GM12878 (cell line): ENCODE measurements at regions not wholly inside any gene's neighbourhood (a gene's known extent, or its start where the extent isn't known, plus 50 kb on each side); places are given as distances from the start of the nearest gene placed in this dataset.

ENCODE experiments used
- ATAC-seq: fragments of 200-7000 bp; cut with Tn5 transposase; 3 replicates; pipeline ENCODE4 v1.9.1; 2020; ENCODE audit warnings: mild to moderate bottlenecking, moderate library complexity
- BruUV-seq: library from RNA; stranded (reverse); fragments of 400-500 nt; replicated peaks from 2 replicates; lab custom pipeline; 2021; lab: Mats Ljungman, UMichigan
- CTCF ChIA-PET: fragments of 300-600 bp; sonication (Branson Sonifier 250); formaldehyde crosslinking; extraction: SDS; loops from one replicate; lab custom pipeline; 2021; ENCODE audit warnings: inconsistent platforms; lab: Yijun Ruan, JAX
- POLR2A ChIA-PET: fragments of 350-600 bp; formaldehyde crosslinking; extraction: SDS; loops from one replicate; lab custom pipeline; 2021; ENCODE audit warnings: inconsistent platforms; lab: Charles Lee
- RAD21 ChIA-PET: fragments of 300-600 bp; sonication (Branson Sonifier 250); formaldehyde crosslinking; loops from one replicate; lab custom pipeline; 2023; ENCODE audit warnings: antibody characterized with exemption; ENCODE audit not compliant: unreplicated experiment; lab: Charles Lee
- SMC1A ChIA-PET: fragments of 300-600 bp; sonication (Branson Sonifier 250); formaldehyde crosslinking; loops from one replicate; lab custom pipeline; 2023; ENCODE audit not compliant: unreplicated experiment, uncharacterized antibody; lab: Charles Lee
- DNase-seq: peaks from one replicate; pipeline ENCODE4 v3.0.0-alpha.2; 2011; ENCODE audit warnings: low read depth, low spot score
- FAIRE-seq: peaks from 3 replicates; lab custom pipeline; 2011; peaks lifted over from hg19 to GRCh38; lab: Jason Lieb, UNC
- H2AFZ ChIP-seq: 2 replicates; pipeline ENCODE4 v1.6.0; 2011; ENCODE audit warnings: low read depth, low read length, control low read depth; ENCODE audit not compliant: control insufficient read depth
- H3K27ac ChIP-seq: 2 replicates; pipeline ENCODE4 v1.5.1; 2011; ENCODE audit warnings: control low read depth; ENCODE audit not compliant: control insufficient read depth, insufficient read depth
- H3K27me3 ChIP-seq, 2 experiments: replicated peaks in 1 of 2; 2 replicates each; pipeline versions ENCODE4 v1.6.0 to v1.6.1; 2011; ENCODE audit warnings: low read length in 1 of 2; ENCODE audit not compliant: control insufficient read depth in 2 of 2, insufficient read depth in 2 of 2
- H3K36me3 ChIP-seq, 2 experiments: 2 replicates each; pipeline ENCODE4 v1.5.1; 2011; ENCODE audit warnings: low read length in 1 of 2; ENCODE audit not compliant: control insufficient read depth in 2 of 2, insufficient read depth in 2 of 2
- H3K4me1 ChIP-seq: 2 replicates; pipeline ENCODE4 v1.6.1; 2011; ENCODE audit warnings: mild to moderate bottlenecking, low read length, moderate library complexity, mixed read lengths; ENCODE audit not compliant: control insufficient read depth, insufficient read depth
- H3K4me2 ChIP-seq: 2 replicates; pipeline ENCODE4 v1.6.0; 2011; ENCODE audit warnings: control low read depth; ENCODE audit not compliant: control insufficient read depth, insufficient read depth
- H3K4me3 ChIP-seq: fragments of 200-600 bp; sonication (generic); 2 replicates; pipeline ENCODE4 v1.5.1; 2016
- H3K79me2 ChIP-seq: 2 replicates; pipeline ENCODE4 v1.6.0; 2011; ENCODE audit warnings: low read length; ENCODE audit not compliant: control insufficient read depth, insufficient read depth
- H3K9ac ChIP-seq: 2 replicates; pipeline ENCODE4 v1.8.0; 2011; ENCODE audit warnings: low read length, control low read depth, mixed read lengths; ENCODE audit not compliant: control insufficient read depth, insufficient read depth
- H3K9me3 ChIP-seq: replicated peaks from 3 replicates; pipeline ENCODE4 v1.5.1; 2011; ENCODE audit warnings: mild to moderate bottlenecking, low read length; ENCODE audit not compliant: control insufficient read depth, insufficient read depth
- H4K20me1 ChIP-seq: 2 replicates; pipeline ENCODE4 v1.6.0; 2011; ENCODE audit not compliant: control insufficient read depth, insufficient read depth
- BHLHE40 ChIP-seq, 2 experiments: fragments of 450-650 bp in 1 of 2; IDR thresholded peaks; 2 replicates each; pipeline ENCODE4 v1.6.1; 2011 to 2017; ENCODE audit warnings: low read depth in 2 of 2, borderline replicate concordance in 1 of 2, improper control_type of control experiment in 1 of 2, low read length in 1 of 2, mild to moderate bottlenecking in 1 of 2
- SPI1 ChIP-seq: IDR thresholded peaks from 2 replicates; pipeline ENCODE4 v1.6.1; 2011; ENCODE audit warnings: low read depth, mild to moderate bottlenecking, low read length, moderate library complexity, borderline replicate concordance; ENCODE audit not compliant: insufficient read depth
- WGBS: methylation state at CpG from one replicate; pipeline ENCODE4 v1.1.6; 2016; ENCODE audit warnings: low lambda C conversion rate; ENCODE audit not compliant: insufficient replicate concordance, insufficient coverage; ENCODE audit errors: missing lambda C conversion rate; 5-methylcytosine and 5-hydroxymethylcytosine counted together
- in situ Hi-C: fragments of 300-500 bp; cut with MboI; formaldehyde crosslinking; loops from 9 replicates; pipeline ENCODE4 v1.14.3; 2018; ENCODE audit warnings: mixed read lengths
- intact Hi-C: fragments of 100-400 bp; cut with micrococcal nuclease; formaldehyde crosslinking; loops from one replicate; pipeline ENCODE4 v1.14.2; 2022; ENCODE audit not compliant: unreplicated experiment
- TF ChIP-seq, protein P1 (sequence below): fragments of 450-650 bp; formaldehyde crosslinking; IDR thresholded peaks from 2 replicates; pipeline ENCODE4 v1.4.0; 2022; ENCODE audit warnings: mild to moderate bottlenecking, moderate library complexity
- TF ChIP-seq, protein P2 (sequence below): fragments of 450-650 bp; IDR thresholded peaks from 2 replicates; pipeline ENCODE4 v1.6.1; 2017; ENCODE audit warnings: mild to moderate bottlenecking, moderate library complexity

DNA sequence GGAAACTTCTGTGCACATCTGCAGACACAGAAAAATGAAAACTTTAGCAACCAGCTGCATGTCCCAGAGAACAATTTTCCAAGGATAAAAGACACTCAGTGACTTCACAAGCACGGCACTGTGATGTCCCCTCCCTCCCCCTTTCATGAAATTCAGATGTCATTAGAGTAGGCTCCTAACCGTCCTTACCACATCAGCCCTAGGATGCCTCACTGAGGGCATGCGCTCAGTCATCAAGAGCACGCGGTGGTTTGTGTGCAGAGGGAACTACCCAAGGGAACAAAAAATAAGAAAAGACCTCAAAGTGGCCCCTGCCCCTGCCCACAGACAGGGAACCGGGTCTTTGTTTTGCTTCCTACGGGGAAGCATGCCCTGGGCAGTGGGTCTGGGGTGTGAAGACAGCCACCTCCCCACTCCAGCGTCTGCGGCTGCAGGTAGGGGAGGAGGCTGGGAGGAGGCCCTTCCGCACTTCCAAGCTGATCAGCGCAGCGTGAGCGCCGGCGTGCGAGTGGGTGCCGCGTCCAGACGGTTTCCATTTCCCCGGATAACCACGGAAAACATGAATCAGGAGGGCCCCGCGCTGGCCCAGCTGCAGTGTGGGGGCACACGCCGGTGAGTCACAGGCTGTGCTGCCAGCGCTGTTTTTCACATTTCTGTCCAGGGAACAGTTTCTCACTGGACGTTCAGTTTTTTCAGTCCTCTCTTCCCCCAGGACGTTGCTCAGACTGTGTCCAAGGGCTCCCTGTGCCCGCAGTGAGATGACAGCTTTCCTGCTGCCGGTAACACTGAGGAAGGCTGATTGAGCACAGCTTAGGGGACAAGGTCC, 70.6 kb downstream of the COPS8 start:
- H3K4me3 ChIP-seq, result no peak overlapping the region
- H3K4me1 ChIP-seq, result peaks cover 16% of the 10 kb centered on the region
- ChIA-PET CTCF (interaction anchor here (0.5 to 3.7 kb wide), 4 partner anchors 9 to 319 kb away, joined by 3 to 27 read pairs (median 4); no protein-coding TSS in a partner anchor), POLR2A (interaction anchor here (0.6 kb wide), 1 partner anchor 414 kb away, joined by 3 read pairs; no protein-coding TSS in a partner anchor), RAD21 (interaction anchor here (1.6 to 2.7 kb wide), 2 partner anchors 46 to 416 kb away, joined by 3 to 10 read pairs; no protein-coding TSS in a partner anchor), SMC1A (interaction anchor here (1.1 to 1.2 kb wide), 3 partner anchors 46 to 264 kb away, joined by 3 to 5 read pairs (median 3); no protein-coding TSS in a partner anchor)
- no peaks in the 10 kb centered on the region for H4K20me1 ChIP-seq
- H3K79me2 ChIP-seq, result no peaks in the 10 kb centered on the region
- H3K9ac ChIP-seq, result no peak overlapping the region
- no peak for DNase-seq
- no peak for FAIRE-seq
- ATAC-seq, result peak; percentile 57
- in situ Hi-C loops (loop anchor here (5.0 kb wide), 2 partner anchors 321 to 416 kb away; no protein-coding TSS in a partner anchor), intact Hi-C loops (no loop called here)
- H3K36me3 ChIP-seq, result no peaks in the 10 kb centered on the region
- BruUV-seq, result no TSS peak
- peak overlapping the region; percentile 31; the same call in 1 of the 2 replicates for H2AFZ ChIP-seq
- no peak for TF ChIP-seq SPI1
- TF ChIP-seq, protein P1, sequence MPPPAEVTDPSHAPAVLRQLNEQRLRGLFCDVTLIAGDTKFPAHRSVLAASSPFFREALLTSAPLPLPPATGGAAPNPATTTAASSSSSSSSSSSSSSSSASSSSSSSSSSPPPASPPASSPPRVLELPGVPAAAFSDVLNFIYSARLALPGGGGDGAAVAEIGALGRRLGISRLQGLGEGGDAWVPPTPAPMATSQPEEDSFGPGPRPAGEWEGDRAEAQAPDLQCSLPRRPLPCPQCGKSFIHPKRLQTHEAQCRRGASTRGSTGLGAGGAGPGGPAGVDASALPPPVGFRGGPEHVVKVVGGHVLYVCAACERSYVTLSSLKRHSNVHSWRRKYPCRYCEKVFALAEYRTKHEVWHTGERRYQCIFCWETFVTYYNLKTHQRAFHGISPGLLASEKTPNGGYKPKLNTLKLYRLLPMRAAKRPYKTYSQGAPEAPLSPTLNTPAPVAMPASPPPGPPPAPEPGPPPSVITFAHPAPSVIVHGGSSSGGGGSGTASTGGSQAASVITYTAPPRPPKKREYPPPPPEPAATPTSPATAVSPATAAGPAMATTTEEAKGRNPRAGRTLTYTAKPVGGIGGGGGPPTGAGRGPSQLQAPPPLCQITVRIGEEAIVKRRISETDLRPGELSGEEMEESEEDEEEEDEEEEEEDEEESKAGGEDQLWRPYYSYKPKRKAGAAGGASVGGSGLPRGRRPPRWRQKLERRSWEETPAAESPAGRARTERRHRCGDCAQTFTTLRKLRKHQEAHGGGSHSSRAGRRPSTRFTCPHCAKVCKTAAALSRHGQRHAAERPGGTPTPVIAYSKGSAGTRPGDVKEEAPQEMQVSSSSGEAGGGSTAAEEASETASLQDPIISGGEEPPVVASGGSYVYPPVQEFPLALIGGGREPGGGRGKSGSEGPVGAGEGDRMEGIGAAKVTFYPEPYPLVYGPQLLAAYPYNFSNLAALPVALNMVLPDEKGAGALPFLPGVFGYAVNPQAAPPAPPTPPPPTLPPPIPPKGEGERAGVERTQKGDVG (CRISPR knock-in tag), result no peak
- TF ChIP-seq BHLHE40 (IDR thresholded peaks at IDR 0.05; ENCODE audit: borderline replicate concordance in 1 of 2, low read depth in 2 of 2, low read length in 1 of 2), result 0 out of 4 replicates have a peak, but pooled peaks of 1 of the 2 experiments have one; percentile 18
- TF ChIP-seq, protein P2, sequence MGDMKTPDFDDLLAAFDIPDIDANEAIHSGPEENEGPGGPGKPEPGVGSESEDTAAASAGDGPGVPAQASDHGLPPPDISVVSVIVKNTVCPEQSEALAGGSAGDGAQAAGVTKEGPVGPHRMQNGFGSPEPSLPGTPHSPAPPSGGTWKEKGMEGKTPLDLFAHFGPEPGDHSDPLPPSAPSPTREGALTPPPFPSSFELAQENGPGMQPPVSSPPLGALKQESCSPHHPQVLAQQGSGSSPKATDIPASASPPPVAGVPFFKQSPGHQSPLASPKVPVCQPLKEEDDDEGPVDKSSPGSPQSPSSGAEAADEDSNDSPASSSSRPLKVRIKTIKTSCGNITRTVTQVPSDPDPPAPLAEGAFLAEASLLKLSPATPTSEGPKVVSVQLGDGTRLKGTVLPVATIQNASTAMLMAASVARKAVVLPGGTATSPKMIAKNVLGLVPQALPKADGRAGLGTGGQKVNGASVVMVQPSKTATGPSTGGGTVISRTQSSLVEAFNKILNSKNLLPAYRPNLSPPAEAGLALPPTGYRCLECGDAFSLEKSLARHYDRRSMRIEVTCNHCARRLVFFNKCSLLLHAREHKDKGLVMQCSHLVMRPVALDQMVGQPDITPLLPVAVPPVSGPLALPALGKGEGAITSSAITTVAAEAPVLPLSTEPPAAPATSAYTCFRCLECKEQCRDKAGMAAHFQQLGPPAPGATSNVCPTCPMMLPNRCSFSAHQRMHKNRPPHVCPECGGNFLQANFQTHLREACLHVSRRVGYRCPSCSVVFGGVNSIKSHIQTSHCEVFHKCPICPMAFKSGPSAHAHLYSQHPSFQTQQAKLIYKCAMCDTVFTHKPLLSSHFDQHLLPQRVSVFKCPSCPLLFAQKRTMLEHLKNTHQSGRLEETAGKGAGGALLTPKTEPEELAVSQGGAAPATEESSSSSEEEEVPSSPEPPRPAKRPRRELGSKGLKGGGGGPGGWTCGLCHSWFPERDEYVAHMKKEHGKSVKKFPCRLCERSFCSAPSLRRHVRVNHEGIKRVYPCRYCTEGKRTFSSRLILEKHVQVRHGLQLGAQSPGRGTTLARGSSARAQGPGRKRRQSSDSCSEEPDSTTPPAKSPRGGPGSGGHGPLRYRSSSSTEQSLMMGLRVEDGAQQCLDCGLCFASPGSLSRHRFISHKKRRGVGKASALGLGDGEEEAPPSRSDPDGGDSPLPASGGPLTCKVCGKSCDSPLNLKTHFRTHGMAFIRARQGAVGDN, result peak; percentile 86
- no peak overlapping the region for H3K4me2 ChIP-seq
- WGBS, result 10% methylated on average over 29 of the region's 30 CpGs
- H3K9me3 ChIP-seq, result no peaks in the 10 kb centered on the region; the same call in 2 of the 3 replicates
- H3K27me3 ChIP-seq, result no peaks in the 10 kb centered on the region
- H3K27ac ChIP-seq, result no peak overlapping the region
